PFSK-1 (cell line): ENCODE measurements at regions not wholly inside any gene's neighbourhood (a gene's known extent, or its start where the extent isn't known, plus 50 kb on each side); places are given as distances from the start of the nearest gene placed in this dataset.

Experiments used
- POLR2AphosphoS5 ChIP-seq: IDR thresholded peaks from 2 replicates; pipeline ENCODE4 v1.6.1; 2012; ENCODE audit warnings: low read depth, mild to moderate bottlenecking, control low read depth, low read length, moderate library complexity
- REST ChIP-seq, 2 experiments: IDR thresholded peaks; 2 replicates each; pipeline versions ENCODE4 v1.6.1 to v1.8.0; 2011 to 2012; ENCODE audit warnings: low read depth in 2 of 2, low read length in 2 of 2, control low read depth in 1 of 2, inconsistent platforms in 1 of 2, mild to moderate bottlenecking in 1 of 2, moderate library complexity in 1 of 2; ENCODE audit not compliant: insufficient read depth in 1 of 2
- TAF1 ChIP-seq: IDR thresholded peaks from 2 replicates; pipeline ENCODE4 v1.6.1; 2012; ENCODE audit warnings: low read length, control low read depth, borderline replicate concordance; ENCODE audit not compliant: insufficient read depth

GRCh38 chr6:145289573-145289972 lies 445.7 kb downstream of the EPM2A start:
- TF ChIP-seq REST (IDR thresholded peaks at IDR 0.05; ENCODE audit: insufficient read depth in 1 of 2, low read depth in 2 of 2, low read length in 2 of 2) (no peak), POLR2AphosphoS5 (no peak), TAF1 (no peak)
